ENCODE measurements at regions not wholly inside any gene's neighbourhood (a gene's known extent, or its start where the extent isn't known, plus 50 kb on each side); places are given as distances from the start of the nearest gene placed in this dataset.

GRCh38 chr1:79090985-79091384 lies 84.5 kb upstream of the ADGRL4 start:
- no peak for DNase-seq (ENCODE audit: low spot score)
- Mint-ChIP-seq H3K9me3 (no peaks in the 10 kb centered on the region), H3K27me3 (ENCODE audit: low read depth) (no peaks in the 10 kb centered on the region), H3K4me3 (ENCODE audit: low read depth) (no peak overlapping the region), H3K27ac (no peak overlapping the region), H3K36me3 (ENCODE audit: low read depth) (no peaks in the 10 kb centered on the region), H3K4me1 (ENCODE audit: low read depth) (no peaks in the 10 kb centered on the region)
- intact Hi-C loops (cut with micrococcal nuclease) = no loop called here

- intact Hi-C loops (cut with micrococcal nuclease) = no loop called here
- DNase-seq (ENCODE audit: low spot score) = no peak
- no peaks in the 10 kb centered on the region for H3K9me3 Mint-ChIP-seq
- H3K4me1 Mint-ChIP-seq (ENCODE audit: low read depth) = no peaks in the 10 kb centered on the region
- no peak overlapping the region for H3K27ac Mint-ChIP-seq
- H3K4me3 Mint-ChIP-seq (ENCODE audit: low read depth) = no peak overlapping the region
- no peaks in the 10 kb centered on the region for H3K36me3 Mint-ChIP-seq (ENCODE audit: low read depth)
- H3K27me3 Mint-ChIP-seq (ENCODE audit: low read depth) = no peaks in the 10 kb centered on the region
Measured at GRCh38 chr1:79089946-79090345, 83.4 kb upstream of the ADGRL4 start.

DNA sequence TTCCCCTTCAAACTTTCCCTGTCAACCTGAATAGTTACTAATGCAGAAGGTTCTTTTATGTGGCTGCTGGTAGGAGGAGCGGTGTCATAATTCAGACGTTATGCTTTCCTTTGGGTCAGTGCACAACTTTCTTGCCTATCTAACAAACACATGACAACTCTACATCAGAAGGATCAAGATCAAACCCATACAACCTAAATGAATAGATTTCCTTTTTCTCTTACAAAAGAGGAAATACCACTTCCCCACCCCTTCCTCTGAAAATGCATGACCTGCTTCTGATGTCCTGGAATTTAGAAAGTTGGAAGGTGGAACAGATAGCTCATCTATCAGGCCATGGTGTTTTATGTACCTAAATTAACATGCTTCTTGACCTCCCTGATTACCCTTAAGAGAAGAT lies 75.7 kb upstream of the ADGRL4 start:
- no peaks in the 10 kb centered on the region for H3K36me3 Mint-ChIP-seq (ENCODE audit: low read depth)
- DNase-seq (ENCODE audit: low spot score) = no peak
- H3K4me3 Mint-ChIP-seq (ENCODE audit: low read depth) = no peak overlapping the region
- no peak overlapping the region for H3K27ac Mint-ChIP-seq
- no peaks in the 10 kb centered on the region for H3K4me1 Mint-ChIP-seq (ENCODE audit: low read depth)
- intact Hi-C loops (cut with micrococcal nuclease) = no loop called here
- no peaks in the 10 kb centered on the region for H3K9me3 Mint-ChIP-seq
- no peaks in the 10 kb centered on the region for H3K27me3 Mint-ChIP-seq (ENCODE audit: low read depth)

DNA sequence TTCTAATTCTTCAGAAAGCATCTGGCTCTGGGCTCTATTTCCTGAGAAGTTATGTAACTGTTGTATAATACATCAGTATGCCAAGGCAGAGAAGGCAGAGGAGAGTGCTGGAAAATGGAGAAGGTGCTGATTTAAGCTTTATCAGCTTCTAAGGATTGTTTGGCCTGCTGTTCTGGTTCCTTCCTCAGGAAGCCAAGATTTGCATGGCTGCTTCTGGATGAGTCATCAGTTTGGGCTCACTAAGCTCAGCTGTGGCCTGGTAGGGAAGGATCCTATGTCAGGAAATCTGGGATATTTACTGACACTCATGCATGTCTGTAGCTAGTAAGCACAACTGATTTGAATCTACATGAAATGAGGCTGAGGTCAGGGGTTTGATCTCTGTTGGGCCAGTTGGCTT lies 73.2 kb upstream of the ADGRL4 start:
- Mint-ChIP-seq H3K9me3 (no peaks in the 10 kb centered on the region), H3K27me3 (ENCODE audit: low read depth) (no peaks in the 10 kb centered on the region), H3K27ac (no peak overlapping the region)

DNA sequence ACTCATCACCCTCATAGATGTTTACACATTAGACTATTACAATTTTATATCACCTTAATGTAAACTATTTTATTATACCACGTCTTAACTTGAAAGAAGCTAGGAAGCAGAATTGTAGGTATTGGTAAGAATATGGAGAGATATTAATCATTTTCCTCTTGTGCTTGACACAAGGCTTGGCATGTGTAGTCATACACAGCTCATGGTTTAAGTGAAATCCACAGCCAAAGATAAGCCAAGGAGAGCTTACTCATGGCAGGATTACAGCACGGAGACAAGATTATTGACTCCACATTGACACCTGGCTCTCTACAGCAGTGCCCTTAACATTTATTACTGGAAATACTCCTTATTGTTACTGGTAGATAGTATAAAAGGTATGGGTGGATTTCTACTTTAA lies 68.4 kb upstream of the ADGRL4 start:
- Mint-ChIP-seq H3K27me3 (ENCODE audit: low read depth) (no peaks in the 10 kb centered on the region), H3K9me3 (no peaks in the 10 kb centered on the region), H3K36me3 (ENCODE audit: low read depth) (no peaks in the 10 kb centered on the region), H3K4me3 (ENCODE audit: low read depth) (no peak overlapping the region), H3K4me1 (ENCODE audit: low read depth) (no peaks in the 10 kb centered on the region), H3K27ac (no peak overlapping the region)
- intact Hi-C loops (cut with micrococcal nuclease) = no loop called here
- DNase-seq (ENCODE audit: low spot score) = no peak

More for the DNA sequence above, 73.2 kb upstream of the ADGRL4 start:
- H3K36me3 Mint-ChIP-seq (ENCODE audit: low read depth) = no peaks in the 10 kb centered on the region
- H3K4me3 Mint-ChIP-seq (ENCODE audit: low read depth) = no peak overlapping the region
- intact Hi-C loops (cut with micrococcal nuclease) = no loop called here
- DNase-seq (ENCODE audit: low spot score) = no peak
- H3K4me1 Mint-ChIP-seq (ENCODE audit: low read depth) = no peaks in the 10 kb centered on the region

DNA sequence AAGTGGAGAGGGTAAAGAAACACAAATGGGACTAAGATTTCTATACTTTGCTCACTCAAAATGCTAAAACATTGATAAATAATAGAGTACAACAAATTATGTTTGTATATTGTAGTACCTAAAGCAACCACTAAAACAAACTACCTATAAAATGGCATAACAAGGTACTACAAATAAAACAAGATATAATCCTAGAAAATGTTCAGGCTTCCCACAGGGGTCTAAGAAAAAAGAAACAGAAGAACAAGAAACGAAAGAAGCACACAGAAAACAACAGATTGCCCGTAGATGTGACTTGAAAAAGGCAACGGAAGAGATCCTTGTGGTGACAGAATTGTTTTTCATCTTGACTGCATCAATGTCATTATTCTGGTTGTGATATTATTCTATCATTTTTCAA lies 63.3 kb upstream of the ADGRL4 start:
- no peaks in the 10 kb centered on the region for H3K36me3 Mint-ChIP-seq (ENCODE audit: low read depth)
- H3K4me1 Mint-ChIP-seq (ENCODE audit: low read depth) = no peaks in the 10 kb centered on the region
- peaks cover 6% of the 10 kb centered on the region for H3K9me3 Mint-ChIP-seq
- no peaks in the 10 kb centered on the region for H3K27me3 Mint-ChIP-seq (ENCODE audit: low read depth)
- H3K27ac Mint-ChIP-seq = no peak overlapping the region
- no peak for DNase-seq (ENCODE audit: low spot score)
- no peak overlapping the region for H3K4me3 Mint-ChIP-seq (ENCODE audit: low read depth)
- intact Hi-C loops (cut with micrococcal nuclease) = no loop called here

DNA sequence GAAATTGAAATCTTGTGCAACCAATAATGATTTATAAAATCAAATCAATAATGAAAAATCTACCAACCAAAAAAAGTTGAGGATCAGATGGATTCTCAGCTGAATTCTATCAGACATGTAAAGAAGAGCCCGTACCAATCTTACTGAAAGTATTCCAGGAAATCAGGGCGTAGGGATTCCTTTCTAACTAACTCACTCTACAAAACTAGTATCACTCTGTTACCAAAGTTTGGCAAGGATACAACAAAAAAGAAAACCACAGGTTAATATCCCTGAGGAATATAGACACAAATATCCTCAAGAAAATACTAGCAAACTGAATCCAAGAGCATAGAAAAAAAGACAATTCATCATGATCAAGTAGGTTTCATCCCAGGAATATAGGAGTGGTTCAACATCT lies 52.8 kb upstream of the ADGRL4 start:
- H3K27ac Mint-ChIP-seq = no peak overlapping the region
- no peak overlapping the region for H3K4me3 Mint-ChIP-seq (ENCODE audit: low read depth)
- H3K4me1 Mint-ChIP-seq (ENCODE audit: low read depth) = no peaks in the 10 kb centered on the region
- H3K36me3 Mint-ChIP-seq (ENCODE audit: low read depth) = no peaks in the 10 kb centered on the region
- intact Hi-C loops (cut with micrococcal nuclease) = no loop called here
- H3K9me3 Mint-ChIP-seq = peaks cover 27% of the 10 kb centered on the region
- DNase-seq (ENCODE audit: low spot score) = no peak
- no peaks in the 10 kb centered on the region for H3K27me3 Mint-ChIP-seq (ENCODE audit: low read depth)

Measured in activated T-helper 2 cell treated with anti-CD3 and anti-CD28 coated beads, Interferon-gamma antibody, Interleukin-2, Interleukin-4, amounts not matched to agents 10 μg/mL and 5 μg/mL and 100 μg/mL, durations not matched to agents 14 hours and 24 hours and 36 hours (primary cell).